ENCODE measurements at regions not wholly inside any gene's neighbourhood (a gene's known extent, or its start where the extent isn't known, plus 50 kb on each side); places are given as distances from the start of the nearest gene placed in this dataset.

- DNase-seq (ENCODE audit: low read depth): no peak
- Histone ChIP-seq H3K27me3 (ENCODE audit: control insufficient read depth, insufficient read depth, low read length) (no peaks in the 10 kb centered on the region), H3K4me3 (ENCODE audit: low read depth, low read length) (no peak overlapping the region), H3K36me3 (ENCODE audit: control insufficient read depth, insufficient read depth, low read length) (no peaks in the 10 kb centered on the region)
- TF ChIP-seq CTCF (IDR thresholded peaks at IDR 0.05; ENCODE audit: insufficient read depth, low read depth, low read length): no peak
- ChIA-PET CTCF (no interaction called here), POLR2A (no interaction called here)
Observed at GRCh38 chr5:89133129-89133528, 250.1 kb upstream of the MEF2C start.

- no peak overlapping the region for H3K4me3 ChIP-seq (ENCODE audit: low read depth, low read length)
- DNase-seq (ENCODE audit: low read depth): no peak
- H3K27me3 ChIP-seq (ENCODE audit: control insufficient read depth, insufficient read depth, low read length): no peaks in the 10 kb centered on the region
- POLR2A ChIA-PET: no interaction called here
- no peak for TF ChIP-seq CTCF (IDR thresholded peaks at IDR 0.05; ENCODE audit: insufficient read depth, low read depth, low read length)
- CTCF ChIA-PET: no interaction called here
- no peaks in the 10 kb centered on the region for H3K36me3 ChIP-seq (ENCODE audit: control insufficient read depth, insufficient read depth, low read length)
Observed at GRCh38 chr5:89130851-89131250, 247.9 kb upstream of the MEF2C start.

DNA sequence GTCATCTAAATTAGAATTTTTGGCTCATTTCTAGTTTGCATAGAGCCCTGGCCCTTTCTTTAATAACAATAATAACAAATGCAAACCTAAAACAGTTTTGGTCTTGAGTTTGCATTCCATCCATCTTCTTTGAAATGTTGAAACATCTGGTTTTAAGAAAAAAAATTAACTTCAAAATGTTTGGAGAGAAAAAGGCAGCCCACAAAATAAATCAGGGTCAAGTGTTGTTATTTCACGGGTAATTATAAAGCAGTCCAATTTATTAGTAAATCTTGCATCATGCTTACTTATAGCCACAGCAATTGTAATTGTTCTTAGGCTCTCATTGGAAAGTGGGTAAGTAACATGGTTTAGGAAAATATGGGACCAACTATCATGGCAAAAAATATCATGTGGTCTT, 247.0 kb upstream of the MEF2C start:
- no peak for DNase-seq (ENCODE audit: low read depth)
- TF ChIP-seq CTCF (IDR thresholded peaks at IDR 0.05; ENCODE audit: insufficient read depth, low read depth, low read length): no peak
- CTCF ChIA-PET: interaction anchor here (0.6 kb wide), 1 partner anchor 269 kb away, joined by 3 read pairs; no protein-coding TSS in a partner anchor

GRCh38 chr5:89128906-89129625, 246.1 kb upstream of the MEF2C start:
- CTCF ChIA-PET: interaction anchor here (0.5 to 0.6 kb wide), 2 partner anchors 268 to 470 kb away, joined by 3 read pairs; no protein-coding TSS in a partner anchor
- Histone ChIP-seq H3K27me3 (ENCODE audit: control insufficient read depth, insufficient read depth, low read length) (no peaks in the 10 kb centered on the region), H3K4me3 (ENCODE audit: low read depth, low read length) (no peak overlapping the region), H3K36me3 (ENCODE audit: control insufficient read depth, insufficient read depth, low read length) (no peaks in the 10 kb centered on the region)
- no peak for TF ChIP-seq CTCF (IDR thresholded peaks at IDR 0.05; ENCODE audit: insufficient read depth, low read depth, low read length)
- POLR2A ChIA-PET: interaction anchor here (0.6 kb wide), 1 partner anchor 200 kb away, joined by 16 read pairs; no protein-coding TSS in a partner anchor
- no peak for DNase-seq (ENCODE audit: low read depth)

More for the DNA sequence above, 247.0 kb upstream of the MEF2C start:
- Histone ChIP-seq H3K36me3 (ENCODE audit: control insufficient read depth, insufficient read depth, low read length) (no peaks in the 10 kb centered on the region), H3K4me3 (ENCODE audit: low read depth, low read length) (no peak overlapping the region), H3K27me3 (ENCODE audit: control insufficient read depth, insufficient read depth, low read length) (no peaks in the 10 kb centered on the region)
- POLR2A ChIA-PET: no interaction called here

GRCh38 chr5:89128092-89128491, 245.1 kb upstream of the MEF2C start:
- ChIA-PET CTCF (no interaction called here), POLR2A (no interaction called here)
- TF ChIP-seq CTCF (IDR thresholded peaks at IDR 0.05; ENCODE audit: insufficient read depth, low read depth, low read length): no peak
- no peaks in the 10 kb centered on the region for H3K27me3 ChIP-seq (ENCODE audit: control insufficient read depth, insufficient read depth, low read length)
- no peak overlapping the region for H3K4me3 ChIP-seq (ENCODE audit: low read depth, low read length)
- no peak for DNase-seq (ENCODE audit: low read depth)
- H3K36me3 ChIP-seq (ENCODE audit: control insufficient read depth, insufficient read depth, low read length): no peaks in the 10 kb centered on the region

Data from BJ (cell line).